ENCODE measurements at regions not wholly inside any gene's neighbourhood (a gene's known extent, or its start where the extent isn't known, plus 50 kb on each side); places are given as distances from the start of the nearest gene placed in this dataset.
"Not testable (repeated sequence)": the region's sequence is repeated elsewhere in the genome, so short reads cannot be mapped to it uniquely, and the experiment has no call there.

- TF ChIP-seq CTCF (IDR thresholded peaks at IDR 0.05; ENCODE audit: unreplicated experiment) = no peak
- H3K27ac Mint-ChIP-seq = no peak overlapping the region
- no peak overlapping the region for H3K4me3 Mint-ChIP-seq (ENCODE audit: low read depth)
- DNase-seq (ENCODE audit: low spot score, unreplicated experiment) = no peak
- peaks cover 3% of the 10 kb centered on the region for H3K9me3 Mint-ChIP-seq (ENCODE audit: low read depth)
- H3K4me1 Mint-ChIP-seq (ENCODE audit: low read depth) = peaks cover 18% of the 10 kb centered on the region
- no peaks in the 10 kb centered on the region for H3K36me3 Mint-ChIP-seq (ENCODE audit: insufficient read depth)
- no peaks in the 10 kb centered on the region for H3K27me3 Mint-ChIP-seq
Measured at GRCh38 chr2:180540761-180541160, 439.6 kb upstream of the UBE2E3 start.

- H3K27me3 Mint-ChIP-seq = no peaks in the 10 kb centered on the region
- no peak overlapping the region for H3K4me3 Mint-ChIP-seq (ENCODE audit: low read depth)
- DNase-seq (ENCODE audit: low spot score, unreplicated experiment) = no peak
- H3K36me3 Mint-ChIP-seq (ENCODE audit: insufficient read depth) = no peaks in the 10 kb centered on the region
- no peak for TF ChIP-seq CTCF (IDR thresholded peaks at IDR 0.05; ENCODE audit: unreplicated experiment)
- peaks cover 22% of the 10 kb centered on the region for H3K4me1 Mint-ChIP-seq (ENCODE audit: low read depth)
- H3K27ac Mint-ChIP-seq = no peak overlapping the region
- H3K9me3 Mint-ChIP-seq (ENCODE audit: low read depth) = no peaks in the 10 kb centered on the region
Measured at GRCh38 chr2:180539541-180539940, 440.9 kb upstream of the UBE2E3 start.

GRCh38 chr2:180535289-180535688 lies 445.1 kb upstream of the UBE2E3 start:
- Mint-ChIP-seq H3K4me1 (ENCODE audit: low read depth) (peaks cover 6% of the 10 kb centered on the region), H3K27ac (no peak overlapping the region), H3K9me3 (ENCODE audit: low read depth) (peaks cover 4% of the 10 kb centered on the region), H3K36me3 (ENCODE audit: insufficient read depth) (no peaks in the 10 kb centered on the region), H3K27me3 (no peaks in the 10 kb centered on the region), H3K4me3 (ENCODE audit: low read depth) (no peak overlapping the region)
- no peak for DNase-seq (ENCODE audit: low spot score, unreplicated experiment)
- TF ChIP-seq CTCF (IDR thresholded peaks at IDR 0.05; ENCODE audit: unreplicated experiment) = no peak

- not testable (repeated sequence) for H3K36me3 Mint-ChIP-seq (ENCODE audit: insufficient read depth); H3K9me3 Mint-ChIP-seq (ENCODE audit: low read depth); H3K27ac Mint-ChIP-seq; H3K27me3 Mint-ChIP-seq; H3K4me1 Mint-ChIP-seq (ENCODE audit: low read depth); DNase-seq (ENCODE audit: low spot score, unreplicated experiment); H3K4me3 Mint-ChIP-seq (ENCODE audit: low read depth)
Measured at GRCh38 chr2:180531787-180532186, 448.6 kb upstream of the UBE2E3 start.

- no peak overlapping the region for H3K27ac Mint-ChIP-seq
- H3K9me3 Mint-ChIP-seq (ENCODE audit: low read depth) = no peaks in the 10 kb centered on the region
- peaks cover 6% of the 10 kb centered on the region for H3K4me1 Mint-ChIP-seq (ENCODE audit: low read depth)
- no peaks in the 10 kb centered on the region for H3K27me3 Mint-ChIP-seq
- H3K4me3 Mint-ChIP-seq (ENCODE audit: low read depth) = no peak overlapping the region
- no peaks in the 10 kb centered on the region for H3K36me3 Mint-ChIP-seq (ENCODE audit: insufficient read depth)
- DNase-seq (ENCODE audit: low spot score, unreplicated experiment) = no peak
- TF ChIP-seq CTCF (IDR thresholded peaks at IDR 0.05; ENCODE audit: unreplicated experiment) = no peak
Measured at GRCh38 chr2:180524499-180524898, 455.9 kb upstream of the UBE2E3 start.

GRCh38 chr2:180523621-180524340 lies 456.6 kb upstream of the UBE2E3 start:
- no peak for DNase-seq (ENCODE audit: low spot score, unreplicated experiment)
- Mint-ChIP-seq H3K4me3 (ENCODE audit: low read depth) (no peak overlapping the region), H3K36me3 (ENCODE audit: insufficient read depth) (no peaks in the 10 kb centered on the region), H3K4me1 (ENCODE audit: low read depth) (peaks cover 7% of the 10 kb centered on the region), H3K9me3 (ENCODE audit: low read depth) (no peaks in the 10 kb centered on the region), H3K27me3 (no peaks in the 10 kb centered on the region), H3K27ac (no peak overlapping the region)
- TF ChIP-seq CTCF (IDR thresholded peaks at IDR 0.05; ENCODE audit: unreplicated experiment) = no peak

Measured in progenitor cell of endocrine pancreas (in vitro differentiated cells).